CD1c-positive myeloid dendritic cell (primary cell): ENCODE measurements at regions not wholly inside any gene's neighbourhood (a gene's known extent, or its start where the extent isn't known, plus 50 kb on each side); places are given as distances from the start of the nearest gene placed in this dataset.

Source experiments
- DNase-seq: peaks from one replicate; pipeline ENCODE4 v3.0.0-alpha.2; 2016; ENCODE audit errors: extremely low spot score

GRCh38 chr2:150050036-150050435 lies 437.4 kb downstream of the RND3 start:
- DNase-seq: no peak

- no peak for DNase-seq
Observed at GRCh38 chr2:150047620-150048222, 439.7 kb downstream of the RND3 start.

DNA sequence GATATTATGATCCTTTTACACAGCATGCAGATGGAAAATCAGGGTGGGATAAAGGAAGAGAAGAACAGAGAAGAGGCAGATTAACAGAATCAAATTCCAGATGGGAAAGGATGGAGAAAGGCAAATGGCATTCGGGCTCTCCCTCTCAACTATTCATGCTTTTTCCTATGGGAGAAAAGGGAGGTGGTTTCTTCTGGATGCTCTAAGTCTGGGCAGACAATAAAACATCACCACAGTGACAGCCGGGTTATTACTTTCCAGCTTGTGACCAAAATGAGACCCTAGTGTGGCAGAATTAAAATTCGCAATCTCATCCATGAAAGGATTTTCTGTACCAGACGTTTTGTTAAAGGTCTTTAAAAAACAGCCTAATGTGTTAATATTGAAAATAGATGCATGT lies 440.7 kb downstream of the RND3 start:
- no peak for DNase-seq

- no peak for DNase-seq
Observed at GRCh38 chr2:150046211-150046610, 441.3 kb downstream of the RND3 start.

DNA sequence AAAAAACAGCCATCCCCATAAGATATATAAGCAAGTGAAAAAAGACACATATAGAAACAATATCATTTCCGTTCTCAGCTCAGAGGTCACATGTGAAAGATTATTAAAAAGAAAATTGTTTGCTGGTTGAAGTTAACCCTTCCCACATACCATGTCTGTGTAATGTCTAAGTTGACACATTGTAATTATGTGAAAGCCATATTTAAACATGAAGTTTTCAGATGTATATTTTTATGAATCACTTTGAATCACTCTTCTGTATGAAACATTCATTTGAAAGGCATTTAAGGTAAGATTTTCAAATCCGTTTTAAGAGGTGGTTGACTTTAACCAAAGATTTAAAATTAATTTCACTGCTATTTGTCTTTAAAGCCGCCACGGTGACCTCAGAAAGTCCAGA lies 441.9 kb downstream of the RND3 start:
- no peak for DNase-seq

GRCh38 chr2:150043172-150043500 lies 444.3 kb downstream of the RND3 start:
- no peak for DNase-seq

- no peak for DNase-seq
Observed at GRCh38 chr2:150042500-150043171, 444.8 kb downstream of the RND3 start.

DNA sequence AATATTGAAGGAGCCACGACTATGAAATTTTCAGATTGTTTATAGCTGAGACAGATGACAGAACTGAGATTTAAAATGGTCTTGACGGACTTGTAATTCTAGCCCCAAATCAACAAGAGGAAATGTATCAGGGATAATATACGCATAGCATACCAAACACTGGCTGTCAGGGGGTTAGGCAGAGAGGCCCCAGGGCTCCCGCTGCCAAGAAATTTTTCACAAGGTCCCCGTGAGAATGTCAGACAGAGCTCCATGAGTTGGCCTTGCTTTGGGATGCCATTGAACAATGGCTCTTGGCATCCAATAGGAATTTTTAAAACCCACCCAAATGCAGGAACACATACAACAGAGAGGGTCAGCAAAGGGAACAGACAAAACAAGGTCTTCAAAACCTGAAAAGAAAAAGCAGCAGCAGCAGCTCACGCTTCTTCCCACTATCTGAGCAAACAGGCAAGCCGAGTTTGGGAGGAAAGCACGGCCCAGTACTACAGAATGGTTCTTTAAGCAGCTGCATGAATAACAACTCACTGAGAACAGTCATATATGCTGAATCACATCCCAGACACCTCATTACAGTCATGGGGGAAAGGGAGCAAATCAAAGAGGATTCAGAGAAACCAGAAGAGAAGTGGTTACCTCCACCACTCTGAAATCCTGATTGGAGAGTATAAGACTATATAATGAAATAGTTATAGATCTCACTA lies 445.6 kb downstream of the RND3 start:
- DNase-seq: no peak

- no peak for DNase-seq
Observed at GRCh38 chr2:150036622-150037021, 449.0 kb upstream of the MMADHC start.

DNA sequence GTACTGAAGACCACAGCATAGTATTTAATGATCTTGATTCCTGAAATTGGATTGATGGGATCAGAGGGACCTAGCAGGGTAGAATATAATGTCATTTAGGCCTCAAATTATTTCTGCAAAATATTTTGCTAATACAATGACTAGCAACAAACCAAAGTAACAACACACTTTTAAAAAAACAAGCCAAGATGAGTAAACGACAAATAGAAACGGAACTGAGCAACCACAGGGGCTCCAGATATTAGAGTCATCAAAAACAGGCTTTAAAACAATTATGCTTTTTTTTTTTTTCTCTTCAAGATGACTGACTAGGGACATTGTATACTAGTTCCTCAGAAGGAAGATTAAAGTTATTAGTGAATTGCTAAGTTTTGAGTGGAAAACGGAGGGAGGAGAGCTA lies 447.1 kb upstream of the MMADHC start:
- DNase-seq: no peak

GRCh38 chr2:150030436-150031190 lies 443.0 kb upstream of the MMADHC start:
- DNase-seq: no peak

- no peak for DNase-seq
Observed at GRCh38 chr2:150028322-150028721, 440.7 kb upstream of the MMADHC start.

DNA sequence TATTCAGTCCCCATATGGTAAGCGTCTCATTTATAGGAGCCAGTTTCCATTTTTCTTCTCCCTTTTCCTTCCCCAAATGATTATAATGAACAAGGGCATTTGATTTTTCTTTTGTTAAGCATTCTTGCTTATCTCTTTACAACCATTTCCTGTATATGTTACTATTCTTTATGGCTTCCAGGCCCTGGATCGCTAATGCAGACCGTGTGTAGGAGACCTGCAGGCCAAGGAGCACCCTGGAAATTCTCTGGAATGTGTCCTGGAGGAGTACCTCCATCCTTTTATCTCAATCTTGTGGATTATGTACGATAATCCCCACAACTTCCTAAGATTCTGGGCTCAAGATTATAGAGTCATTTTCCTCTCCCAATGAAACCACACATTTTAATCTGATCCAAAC lies 439.6 kb upstream of the MMADHC start:
- DNase-seq: no peak

GRCh38 chr2:150023663-150024062 lies 436.1 kb upstream of the MMADHC start:
- no peak for DNase-seq

DNA sequence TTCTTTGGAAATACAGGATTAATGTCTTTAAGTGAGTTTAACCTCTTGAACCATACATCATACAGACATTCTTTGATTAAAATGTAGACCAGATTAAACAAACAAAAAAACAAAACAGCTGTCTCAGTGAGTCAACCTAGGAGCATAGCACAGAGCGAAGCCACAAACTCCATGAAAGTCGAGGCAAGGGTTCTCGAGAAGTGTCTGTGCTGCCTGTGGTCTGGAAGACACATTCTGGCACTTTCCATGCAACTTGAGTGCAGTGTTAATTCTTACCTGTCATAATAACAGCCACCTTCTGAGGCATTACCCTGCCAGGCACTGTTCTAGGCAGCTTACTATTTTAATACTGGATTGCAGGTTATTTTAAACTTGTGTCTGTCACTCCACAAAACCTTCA lies 435.5 kb upstream of the MMADHC start:
- DNase-seq: no peak

GRCh38 chr2:150020937-150021673 lies 433.5 kb upstream of the MMADHC start:
- DNase-seq: no peak

GRCh38 chr2:150020221-150020620 lies 432.6 kb upstream of the MMADHC start:
- DNase-seq: no peak

GRCh38 chr2:150019063-150019462 lies 431.5 kb upstream of the MMADHC start:
- DNase-seq: no peak

- no peak for DNase-seq
Observed at GRCh38 chr2:150012986-150013385, 425.4 kb upstream of the MMADHC start.

- DNase-seq: no peak
Observed at GRCh38 chr2:150011161-150011730, 423.7 kb upstream of the MMADHC start.

DNA sequence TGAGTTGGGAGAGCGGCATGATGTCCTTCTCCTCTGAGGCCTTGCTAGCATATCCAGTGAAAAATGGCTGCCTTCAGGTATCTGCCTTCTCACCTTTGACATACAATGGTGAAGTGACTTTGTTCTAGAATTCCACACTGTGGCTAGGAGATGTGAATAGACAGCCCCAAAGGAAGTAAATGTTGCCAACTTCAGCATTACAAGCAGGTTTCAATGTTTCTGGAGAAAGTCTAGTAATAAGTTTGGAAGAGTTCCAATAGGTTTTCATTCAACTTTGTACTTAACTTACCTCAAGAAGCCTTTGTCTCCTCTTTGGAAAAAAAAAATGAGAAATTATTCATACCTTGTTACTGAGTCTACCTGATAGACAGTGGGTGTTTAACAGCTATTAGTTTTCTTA lies 421.3 kb upstream of the MMADHC start:
- no peak for DNase-seq
